Thyroid gland (tissue), 4 donors: ENCODE measurements at regions not wholly inside any gene's neighbourhood (a gene's known extent, or its start where the extent isn't known, plus 50 kb on each side); places are given as distances from the start of the nearest gene placed in this dataset.

Source experiments
- DNase-seq, 2 donors: peaks; one replicate each; pipeline ENCODE4 v3.0.0-alpha.2; 2019
- H3K27ac ChIP-seq, 3 donors: fragments of 200-600 bp; sonication (generic); 1 replicate in 2 of 3; 2 replicates in 1 of 3; pipeline ENCODE4 v1.5.1; 2016 to 2019; ENCODE audit warnings: mild to moderate bottlenecking in 1 of 3, moderate library complexity in 1 of 3
- H3K27me3 ChIP-seq: fragments of 200-600 bp; sonication (generic); one replicate; pipeline ENCODE4 v1.5.1; 2019
- H3K36me3 ChIP-seq, 2 donors: fragments of 200-600 bp; sonication (generic); one replicate each; pipeline ENCODE4 v1.5.1; 2016 to 2019
- H3K4me1 ChIP-seq, 2 donors: fragments of 200-600 bp; sonication (generic); one replicate each; pipeline ENCODE4 v1.5.1; 2017 to 2019
- H3K4me3 ChIP-seq, 3 donors: fragments of 200-600 bp; sonication (generic); replicated peaks in 1 of 3; 1 replicate in 2 of 3; 2 replicates in 1 of 3; pipeline ENCODE4 v1.5.1; 2016; ENCODE audit warnings: mild to moderate bottlenecking in 1 of 3
- H3K9me3 ChIP-seq: fragments of 200-600 bp; sonication (generic); one replicate; pipeline ENCODE4 v1.5.1; 2017
- CTCF ChIP-seq, 6 experiments: fragments of 200-600 bp in 3 of 6; fragments of 450-650 bp in 3 of 6; sonication (generic) in 3 of 6; IDR thresholded peaks; one replicate each; pipeline ENCODE4 v1.5.1; 2016 to 2019; ENCODE audit warnings: antibody characterized with exemption in 6 of 6, mild to moderate bottlenecking in 2 of 6, inconsistent platforms in 1 of 6, moderate library complexity in 1 of 6
- POLR2A ChIP-seq, 2 donors: fragments of 450-650 bp; IDR thresholded peaks; one replicate each; pipeline ENCODE4 v1.6.1; 2017; ENCODE audit warnings: antibody characterized with exemption in 2 of 2, mild to moderate bottlenecking in 2 of 2, moderate library complexity in 1 of 2
- WGBS, 2 donors: methylation state at CpG; one replicate each; pipeline ENCODE4 v1.1.5; 2017; 5-methylcytosine and 5-hydroxymethylcytosine counted together
- intact Hi-C: fragments of 100-400 bp; cut with DNase I; formaldehyde crosslinking; loops from one replicate; pipeline ENCODE4 v1.15.1; 2023

GRCh38 chr12:100708591-100708990 lies 86.0 kb upstream of the ANO4 start:
- Histone ChIP-seq H3K9me3 (no peaks in the 10 kb centered on the region), H3K27ac (no peak overlapping the region), H3K4me1 (no peaks in the 10 kb centered on the region), H3K36me3 (no peaks in the 10 kb centered on the region), H3K4me3 (no peak overlapping the region), H3K27me3 (no peaks in the 10 kb centered on the region)
- DNase-seq, result no peak
- WGBS, 2 donors, result 30 to 39% methylated on average over 1 of the region's 1 CpG
- TF ChIP-seq POLR2A (IDR thresholded peaks at IDR 0.05) (no peak), CTCF (IDR thresholded peaks at IDR 0.05) (no peak)
- intact Hi-C loops, result no loop called here

- peaks cover 0 to 4% of the 10 kb centered on the region in 2 donors for H3K4me1 ChIP-seq
- intact Hi-C loops, result no loop called here
- no peak overlapping the region for H3K4me3 ChIP-seq
- H3K27ac ChIP-seq, result no peak overlapping the region
- H3K36me3 ChIP-seq, result no peaks in the 10 kb centered on the region
- DNase-seq, result no peak
- TF ChIP-seq CTCF (IDR thresholded peaks at IDR 0.05) (no peak), POLR2A (IDR thresholded peaks at IDR 0.05) (no peak)
- H3K9me3 ChIP-seq, result no peaks in the 10 kb centered on the region
- WGBS, 2 donors, result 23 to 32% methylated on average over 44 to 49 of the region's 55 CpGs
- H3K27me3 ChIP-seq, result no peaks in the 10 kb centered on the region
These were observed 78.3 kb upstream of the ANO4 start for GRCh38 chr12:100715976-100716944.

- H3K9me3 ChIP-seq, result no peaks in the 10 kb centered on the region
- no peak overlapping the region for H3K4me3 ChIP-seq
- no peak for DNase-seq
- intact Hi-C loops, result no loop called here
- no peak overlapping the region for H3K27ac ChIP-seq
- WGBS, 2 donors, result 1% methylated on average over 19 of the region's 100 CpGs; no CpG with 5 or more reads in 1 of the 2 donors
- H3K36me3 ChIP-seq, result no peaks in the 10 kb centered on the region
- H3K4me1 ChIP-seq, result peaks cover 0 to 4% of the 10 kb centered on the region in 2 donors
- H3K27me3 ChIP-seq, result no peaks in the 10 kb centered on the region
- TF ChIP-seq POLR2A (IDR thresholded peaks at IDR 0.05) (no peak), CTCF (IDR thresholded peaks at IDR 0.05) (no peak)
These were observed 77.4 kb upstream of the ANO4 start for GRCh38 chr12:100716945-100717732.

- H3K27me3 ChIP-seq, result no peaks in the 10 kb centered on the region
- no peak overlapping the region for H3K4me3 ChIP-seq
These were observed 76.9 kb upstream of the ANO4 start for GRCh38 chr12:100717733-100718067.

More at GRCh38 chr12:100717733-100718067, 76.9 kb upstream of the ANO4 start:
- Histone ChIP-seq H3K9me3 (no peaks in the 10 kb centered on the region), H3K36me3 (no peaks in the 10 kb centered on the region), H3K27ac (no peak overlapping the region), H3K4me1 (peaks cover 0 to 4% of the 10 kb centered on the region in 2 donors)
- intact Hi-C loops, result no loop called here
- 2 to 3% methylated on average over 9 to 10 of the region's 13 CpGs for WGBS, 2 donors
- no peak for DNase-seq
- TF ChIP-seq CTCF (IDR thresholded peaks at IDR 0.05), result no peak
- no peak for TF ChIP-seq POLR2A (IDR thresholded peaks at IDR 0.05)
